ENCODE measurements at regions not wholly inside any gene's neighbourhood (a gene's known extent, or its start where the extent isn't known, plus 50 kb on each side); places are given as distances from the start of the nearest gene placed in this dataset.
"Not testable (repeated sequence)": the region's sequence is repeated elsewhere in the genome, so short reads cannot be mapped to it uniquely, and the experiment has no call there.

GRCh38 chrX:112359906-112360305 lies 277.3 kb upstream of the TRPC5 start:
- DNase-seq, result no peak

- no peak for DNase-seq
Observed at GRCh38 chrX:112355931-112356330, 273.4 kb upstream of the TRPC5 start.

GRCh38 chrX:112341598-112341997 lies 259.0 kb upstream of the TRPC5 start:
- DNase-seq, result no peak

GRCh38 chrX:112313201-112313600 lies 230.6 kb upstream of the TRPC5 start:
- no peak for DNase-seq

GRCh38 chrX:112306027-112306426 lies 223.5 kb upstream of the TRPC5 start:
- no peak for DNase-seq

- DNase-seq, result no peak
Observed at GRCh38 chrX:112279940-112280339, 197.4 kb upstream of the TRPC5 start.

- peak in 1 of 2 experiments; percentile 6 for DNase-seq
Observed at GRCh38 chrX:112270991-112271390, 188.4 kb upstream of the TRPC5 start.

- DNase-seq, result no peak
Observed at GRCh38 chrX:112266136-112266535, 183.6 kb upstream of the TRPC5 start.

- DNase-seq, result no peak
Observed at GRCh38 chrX:112259375-112259774, 176.8 kb upstream of the TRPC5 start.

- no peak for DNase-seq
Observed at GRCh38 chrX:112254896-112255295, 172.3 kb upstream of the TRPC5 start.

GRCh38 chrX:112247714-112248113 lies 165.1 kb upstream of the TRPC5 start:
- no peak for DNase-seq

GRCh38 chrX:112235547-112235946 lies 153.0 kb upstream of the TRPC5 start:
- DNase-seq, result no peak

- no peak for DNase-seq
Observed at GRCh38 chrX:112233164-112233563, 150.6 kb upstream of the TRPC5 start.

GRCh38 chrX:112226795-112227194 lies 144.2 kb upstream of the TRPC5 start:
- DNase-seq, result not testable (repeated sequence)

GRCh38 chrX:112223391-112223790 lies 140.8 kb upstream of the TRPC5 start:
- no peak for DNase-seq

GRCh38 chrX:112218388-112218787 lies 135.8 kb upstream of the TRPC5 start:
- DNase-seq, result no peak

- no peak for DNase-seq
Observed at GRCh38 chrX:112211459-112211858, 128.9 kb upstream of the TRPC5 start.

- peak; percentile 38 to 81 for DNase-seq
Observed at GRCh38 chrX:112197840-112198239, 115.3 kb upstream of the TRPC5 start.

GRCh38 chrX:112190646-112191045 lies 108.1 kb upstream of the TRPC5 start:
- no peak for DNase-seq

GRCh38 chrX:112181361-112181760 lies 98.8 kb upstream of the TRPC5 start:
- DNase-seq, result not testable (repeated sequence)

GRCh38 chrX:112164420-112164819 lies 81.8 kb upstream of the TRPC5 start:
- no peak for DNase-seq

GRCh38 chrX:112163906-112164305 lies 81.3 kb upstream of the TRPC5 start:
- no peak for DNase-seq

- no peak for DNase-seq
Observed at GRCh38 chrX:112148397-112148796, 65.8 kb upstream of the TRPC5 start.

GRCh38 chrX:112147206-112147605 lies 64.6 kb upstream of the TRPC5 start:
- DNase-seq, result peak in 1 of 2 experiments; percentile 48

GRCh38 chrX:112137276-112137675 lies 54.7 kb upstream of the TRPC5 start:
- DNase-seq, result no peak
